Lower leg skin (tissue), 3 donors: ENCODE measurements at regions not wholly inside any gene's neighbourhood (a gene's known extent, or its start where the extent isn't known, plus 50 kb on each side); places are given as distances from the start of the nearest gene placed in this dataset.

Experiments used
- POLR2A ChIP-seq, 2 donors: fragments of 450-650 bp; IDR thresholded peaks; one replicate each; pipeline ENCODE4 v1.6.1; 2016 to 2017; ENCODE audit warnings: antibody characterized with exemption in 2 of 2, mild to moderate bottlenecking in 1 of 2, moderate library complexity in 1 of 2
- TF ChIP-seq, protein P1 (sequence below), 3 donors: fragments of 450-650 bp; IDR thresholded peaks; one replicate each; pipeline ENCODE4 v1.5.1; 2016; ENCODE audit warnings: antibody characterized with exemption in 3 of 3, mild to moderate bottlenecking in 3 of 3, moderate library complexity in 2 of 3

DNA sequence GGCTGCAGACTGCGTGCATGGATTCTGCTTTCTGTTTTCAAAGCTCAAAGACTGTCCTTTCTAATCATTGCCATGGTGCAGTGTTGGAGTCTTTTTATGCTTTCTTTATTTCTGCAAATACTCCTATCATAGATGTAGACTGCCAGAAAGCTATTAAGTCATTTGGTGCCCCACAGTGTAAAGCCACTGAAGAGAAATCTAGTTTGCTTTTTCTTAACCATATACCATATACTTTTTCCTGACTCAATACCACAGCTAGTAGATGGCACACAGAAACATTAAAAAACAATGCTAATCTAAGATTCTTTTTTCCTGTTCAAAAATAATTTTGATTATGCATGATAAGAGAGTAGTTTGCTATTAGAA lies 109.9 kb upstream of the RAB27B start:
- TF ChIP-seq, protein P1, sequence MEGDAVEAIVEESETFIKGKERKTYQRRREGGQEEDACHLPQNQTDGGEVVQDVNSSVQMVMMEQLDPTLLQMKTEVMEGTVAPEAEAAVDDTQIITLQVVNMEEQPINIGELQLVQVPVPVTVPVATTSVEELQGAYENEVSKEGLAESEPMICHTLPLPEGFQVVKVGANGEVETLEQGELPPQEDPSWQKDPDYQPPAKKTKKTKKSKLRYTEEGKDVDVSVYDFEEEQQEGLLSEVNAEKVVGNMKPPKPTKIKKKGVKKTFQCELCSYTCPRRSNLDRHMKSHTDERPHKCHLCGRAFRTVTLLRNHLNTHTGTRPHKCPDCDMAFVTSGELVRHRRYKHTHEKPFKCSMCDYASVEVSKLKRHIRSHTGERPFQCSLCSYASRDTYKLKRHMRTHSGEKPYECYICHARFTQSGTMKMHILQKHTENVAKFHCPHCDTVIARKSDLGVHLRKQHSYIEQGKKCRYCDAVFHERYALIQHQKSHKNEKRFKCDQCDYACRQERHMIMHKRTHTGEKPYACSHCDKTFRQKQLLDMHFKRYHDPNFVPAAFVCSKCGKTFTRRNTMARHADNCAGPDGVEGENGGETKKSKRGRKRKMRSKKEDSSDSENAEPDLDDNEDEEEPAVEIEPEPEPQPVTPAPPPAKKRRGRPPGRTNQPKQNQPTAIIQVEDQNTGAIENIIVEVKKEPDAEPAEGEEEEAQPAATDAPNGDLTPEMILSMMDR (IDR thresholded peaks at IDR 0.05) = no peak
- no peak for TF ChIP-seq POLR2A (IDR thresholded peaks at IDR 0.05)
